Retinal pigment epithelial cell (primary cell): ENCODE measurements at regions not wholly inside any gene's neighbourhood (a gene's known extent, or its start where the extent isn't known, plus 50 kb on each side); places are given as distances from the start of the nearest gene placed in this dataset.

Source experiments
- DNase-seq: peaks from one replicate; pipeline ENCODE4 v3.0.0-alpha.2; 2010; ENCODE audit warnings: low read depth
- H3K4me3 ChIP-seq: 2 replicates; pipeline ENCODE4 v1.5.1; 2011; ENCODE audit warnings: mild to moderate bottlenecking, low read length, control low read depth, moderate library complexity
- CTCF ChIP-seq: conservative IDR thresholded peaks from 2 replicates; pipeline ENCODE4 v1.5.1; 2011; ENCODE audit warnings: low read depth, low read length, control low read depth, inconsistent platforms

- no peak for TF ChIP-seq CTCF
- no peak for DNase-seq
- H3K4me3 ChIP-seq = no peak overlapping the region
Measured at GRCh38 chr11:106344966-106345365, 267.5 kb downstream of the AASDHPPT start.

- H3K4me3 ChIP-seq = no peak overlapping the region
- no peak for TF ChIP-seq CTCF
Measured at GRCh38 chr11:106353031-106353430, 275.6 kb downstream of the AASDHPPT start.

GRCh38 chr11:106369224-106369623 is 291.8 kb downstream of the AASDHPPT start:
- H3K4me3 ChIP-seq = no peak overlapping the region
- TF ChIP-seq CTCF = peak; percentile 23
- no peak for DNase-seq

More at GRCh38 chr11:106353031-106353430, 275.6 kb downstream of the AASDHPPT start:
- no peak for DNase-seq

- no peak for DNase-seq
- TF ChIP-seq CTCF = no peak
- H3K4me3 ChIP-seq = no peak overlapping the region
Measured at GRCh38 chr11:106378513-106379179, 301.2 kb downstream of the AASDHPPT start.

GRCh38 chr11:106379265-106379664 is 301.8 kb downstream of the AASDHPPT start:
- no peak for DNase-seq
- no peak for TF ChIP-seq CTCF
- H3K4me3 ChIP-seq = no peak overlapping the region

GRCh38 chr11:106379712-106380111 is 302.2 kb downstream of the AASDHPPT start:
- TF ChIP-seq CTCF = no peak
- no peak for DNase-seq
- no peak overlapping the region for H3K4me3 ChIP-seq

GRCh38 chr11:106381895-106382294 is 304.4 kb downstream of the AASDHPPT start:
- no peak overlapping the region for H3K4me3 ChIP-seq
- TF ChIP-seq CTCF = no peak
- no peak for DNase-seq
